Glutamatergic neuron (in vitro differentiated cells): ENCODE measurements at regions not wholly inside any gene's neighbourhood (a gene's known extent, or its start where the extent isn't known, plus 50 kb on each side); places are given as distances from the start of the nearest gene placed in this dataset.
"Not testable (repeated sequence)": the region's sequence is repeated elsewhere in the genome, so short reads cannot be mapped to it uniquely, and the experiment has no call there.

Experiments used
- DNase-seq: peaks from one replicate; pipeline ENCODE4 v3.0.0; 2022
- H3K27ac Mint-ChIP-seq: one replicate; pipeline ENCODE4 v1.8.0; 2020; ENCODE audit warnings: mild to moderate bottlenecking, mixed read lengths, inconsistent platforms; ENCODE audit not compliant: unreplicated experiment
- H3K27me3 Mint-ChIP-seq: one replicate; pipeline ENCODE4 v1.8.0; 2020; ENCODE audit warnings: mild to moderate bottlenecking, moderate library complexity, mixed read lengths, inconsistent platforms; ENCODE audit not compliant: unreplicated experiment
- H3K36me3 Mint-ChIP-seq: one replicate; pipeline ENCODE4 v1.8.0; 2020; ENCODE audit warnings: mild to moderate bottlenecking, mixed read lengths, inconsistent platforms; ENCODE audit not compliant: unreplicated experiment
- H3K4me1 Mint-ChIP-seq: one replicate; pipeline ENCODE4 v1.8.0; 2020; ENCODE audit warnings: mild to moderate bottlenecking, low read depth, mixed read lengths, inconsistent platforms; ENCODE audit not compliant: unreplicated experiment
- H3K4me3 Mint-ChIP-seq: one replicate; pipeline ENCODE4 v1.8.0; 2020; ENCODE audit warnings: mild to moderate bottlenecking, mixed read lengths, inconsistent platforms; ENCODE audit not compliant: unreplicated experiment
- H3K9me3 Mint-ChIP-seq: one replicate; pipeline ENCODE4 v1.8.0; 2020; ENCODE audit warnings: mild to moderate bottlenecking, moderate library complexity, mixed read lengths, inconsistent platforms; ENCODE audit not compliant: unreplicated experiment
- TF ChIP-seq, protein P1 (sequence below): fragments of 200-600 bp; sonication (generic); IDR thresholded peaks from one replicate; pipeline ENCODE4 v1.5.0; 2021; ENCODE audit not compliant: partially characterized antibody, unreplicated experiment

DNA sequence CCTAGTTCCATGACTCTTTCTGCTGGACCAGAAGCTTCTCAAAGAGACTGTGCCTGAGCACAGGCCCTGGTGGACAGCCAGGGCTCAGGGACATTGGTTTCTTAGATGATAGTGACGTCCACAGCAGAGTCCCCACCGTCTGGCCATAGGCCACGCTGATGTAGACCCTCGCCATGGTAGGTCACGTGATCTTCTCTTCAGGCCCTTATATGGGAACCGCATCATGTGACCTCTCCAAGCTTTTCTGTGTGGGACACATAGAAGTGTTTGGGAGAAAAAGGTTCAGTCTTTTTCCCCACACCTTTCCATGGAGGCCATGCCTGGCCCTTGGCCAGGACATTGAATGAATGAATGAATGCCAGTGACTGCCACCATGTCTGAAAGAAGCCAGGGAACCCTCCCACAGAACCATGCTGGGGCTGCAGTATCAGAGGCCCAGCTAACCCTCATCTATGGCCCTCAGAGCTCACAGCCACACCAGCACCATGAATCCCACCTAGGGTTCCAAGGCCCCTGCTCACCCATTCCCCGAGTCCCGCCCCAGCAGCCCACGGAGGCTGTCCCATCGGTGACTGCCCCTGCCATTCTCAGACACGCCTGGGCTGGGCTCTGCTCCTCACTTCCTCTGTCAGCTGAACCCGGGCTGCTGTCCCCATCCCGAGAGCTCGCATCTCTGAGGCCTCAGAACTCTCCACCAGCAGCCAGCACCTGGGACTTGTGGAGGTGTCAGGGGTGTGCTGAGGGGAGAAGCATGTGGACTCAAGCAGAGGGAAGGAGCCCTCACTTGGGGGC, 292.1 kb downstream of the ADGRD1 start:
- Mint-ChIP-seq H3K27ac (no peak overlapping the region), H3K9me3 (peaks cover 8% of the 10 kb centered on the region), H3K27me3 (peaks cover 14% of the 10 kb centered on the region), H3K4me3 (no peak overlapping the region), H3K36me3 (peaks cover 6% of the 10 kb centered on the region), H3K4me1 (peaks cover 16% of the 10 kb centered on the region)
- TF ChIP-seq, protein P1, sequence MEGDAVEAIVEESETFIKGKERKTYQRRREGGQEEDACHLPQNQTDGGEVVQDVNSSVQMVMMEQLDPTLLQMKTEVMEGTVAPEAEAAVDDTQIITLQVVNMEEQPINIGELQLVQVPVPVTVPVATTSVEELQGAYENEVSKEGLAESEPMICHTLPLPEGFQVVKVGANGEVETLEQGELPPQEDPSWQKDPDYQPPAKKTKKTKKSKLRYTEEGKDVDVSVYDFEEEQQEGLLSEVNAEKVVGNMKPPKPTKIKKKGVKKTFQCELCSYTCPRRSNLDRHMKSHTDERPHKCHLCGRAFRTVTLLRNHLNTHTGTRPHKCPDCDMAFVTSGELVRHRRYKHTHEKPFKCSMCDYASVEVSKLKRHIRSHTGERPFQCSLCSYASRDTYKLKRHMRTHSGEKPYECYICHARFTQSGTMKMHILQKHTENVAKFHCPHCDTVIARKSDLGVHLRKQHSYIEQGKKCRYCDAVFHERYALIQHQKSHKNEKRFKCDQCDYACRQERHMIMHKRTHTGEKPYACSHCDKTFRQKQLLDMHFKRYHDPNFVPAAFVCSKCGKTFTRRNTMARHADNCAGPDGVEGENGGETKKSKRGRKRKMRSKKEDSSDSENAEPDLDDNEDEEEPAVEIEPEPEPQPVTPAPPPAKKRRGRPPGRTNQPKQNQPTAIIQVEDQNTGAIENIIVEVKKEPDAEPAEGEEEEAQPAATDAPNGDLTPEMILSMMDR: no peak
- DNase-seq: no peak

- peaks cover 10% of the 10 kb centered on the region for H3K9me3 Mint-ChIP-seq
- peak overlapping the region; percentile 90 for H3K27ac Mint-ChIP-seq
- DNase-seq, H3K36me3 Mint-ChIP-seq: not testable (repeated sequence)
- H3K4me3 Mint-ChIP-seq: peak overlapping the region; percentile 78
- peaks cover 16% of the 10 kb centered on the region for H3K4me1 Mint-ChIP-seq
- peaks cover 14% of the 10 kb centered on the region for H3K27me3 Mint-ChIP-seq
Observed at GRCh38 chr12:131247026-131247725, 293.5 kb downstream of the ADGRD1 start.

- H3K4me3 Mint-ChIP-seq: peak overlapping the region; percentile 9
- peaks cover 10% of the 10 kb centered on the region for H3K9me3 Mint-ChIP-seq
- peak overlapping the region; percentile 28 for H3K27ac Mint-ChIP-seq
- H3K27me3 Mint-ChIP-seq: peaks cover 15% of the 10 kb centered on the region
- DNase-seq, H3K36me3 Mint-ChIP-seq: not testable (repeated sequence)
- peaks cover 16% of the 10 kb centered on the region for H3K4me1 Mint-ChIP-seq
Observed at GRCh38 chr12:131247875-131248274, 294.2 kb downstream of the ADGRD1 start.

GRCh38 chr12:131249246-131250027, 295.7 kb downstream of the ADGRD1 start:
- peaks cover 6% of the 10 kb centered on the region for H3K36me3 Mint-ChIP-seq
- peaks cover 14% of the 10 kb centered on the region for H3K9me3 Mint-ChIP-seq
- peak overlapping the region; percentile 1 for H3K27ac Mint-ChIP-seq
- DNase-seq: no peak
- no peak overlapping the region for H3K4me3 Mint-ChIP-seq
- TF ChIP-seq, protein P1: no peak
- H3K4me1 Mint-ChIP-seq: peaks cover 16% of the 10 kb centered on the region
- H3K27me3 Mint-ChIP-seq: peaks cover 17% of the 10 kb centered on the region

- H3K9me3 Mint-ChIP-seq: peaks cover 14% of the 10 kb centered on the region
- H3K36me3 Mint-ChIP-seq: peaks cover 6% of the 10 kb centered on the region
- TF ChIP-seq, protein P1: no peak
- no peak overlapping the region for H3K4me3 Mint-ChIP-seq
- H3K4me1 Mint-ChIP-seq: peaks cover 16% of the 10 kb centered on the region
- peaks cover 17% of the 10 kb centered on the region for H3K27me3 Mint-ChIP-seq
- no peak for DNase-seq
- no peak overlapping the region for H3K27ac Mint-ChIP-seq
Observed at GRCh38 chr12:131250028-131250950, 296.6 kb downstream of the ADGRD1 start.
